ENCODE measurements at regions not wholly inside any gene's neighbourhood (a gene's known extent, or its start where the extent isn't known, plus 50 kb on each side); places are given as distances from the start of the nearest gene placed in this dataset.
"Not testable (repeated sequence)": the region's sequence is repeated elsewhere in the genome, so short reads cannot be mapped to it uniquely, and the experiment has no call there.

GRCh38 chr13:78121001-78121400 lies 202.4 kb upstream of the EDNRB start:
- Histone ChIP-seq H3K27me3 (ENCODE audit: insufficient read depth, low read length) (no peaks in the 10 kb centered on the region), H3K27ac (ENCODE audit: low read depth, low read length, poor library complexity, severe bottlenecking) (no peak overlapping the region), H3K4me2 (ENCODE audit: low read length) (no peak overlapping the region), H4K20me1 (ENCODE audit: insufficient read depth, low read length) (no peaks in the 10 kb centered on the region), H2AFZ (ENCODE audit: low read length) (no peak overlapping the region), H3K9me3 (ENCODE audit: low read length) (no peaks in the 10 kb centered on the region), H3F3A (ENCODE audit: insufficient read depth, low read length) (no peaks in the 10 kb centered on the region), H3K79me2 (ENCODE audit: insufficient read depth, low read length) (no peaks in the 10 kb centered on the region), H3K9ac (ENCODE audit: low read length) (no peak overlapping the region), H3K4me1 (ENCODE audit: insufficient read depth, low read length, severe bottlenecking) (no peaks in the 10 kb centered on the region), H3K9me2 (ENCODE audit: low read depth, low read length) (no peaks in the 10 kb centered on the region), H3K36me3 (ENCODE audit: insufficient read depth, low read length) (no peaks in the 10 kb centered on the region), H3K4me3 (ENCODE audit: low read depth, low read length, poor library complexity, severe bottlenecking) (no peak overlapping the region)
- TF ChIP-seq CTCF (IDR thresholded peaks at IDR 0.05; ENCODE audit: low read length) = no peak
- TF ChIP-seq EZH2 (IDR thresholded peaks at IDR 0.05; ENCODE audit: borderline replicate concordance, low read length) = no peak

GRCh38 chr13:78120144-78120543 lies 201.5 kb upstream of the EDNRB start:
- H2AFZ ChIP-seq (ENCODE audit: low read length); H3K9me3 ChIP-seq (ENCODE audit: low read length); H3K36me3 ChIP-seq (ENCODE audit: insufficient read depth, low read length); H3K4me3 ChIP-seq (ENCODE audit: low read depth, low read length, poor library complexity, severe bottlenecking); H3K9me2 ChIP-seq (ENCODE audit: low read depth, low read length); H3F3A ChIP-seq (ENCODE audit: insufficient read depth, low read length); H3K27me3 ChIP-seq (ENCODE audit: insufficient read depth, low read length); H3K79me2 ChIP-seq (ENCODE audit: insufficient read depth, low read length); H3K4me1 ChIP-seq (ENCODE audit: insufficient read depth, low read length, severe bottlenecking); H4K20me1 ChIP-seq (ENCODE audit: insufficient read depth, low read length); H3K9ac ChIP-seq (ENCODE audit: low read length); H3K27ac ChIP-seq (ENCODE audit: low read depth, low read length, poor library complexity, severe bottlenecking); H3K4me2 ChIP-seq (ENCODE audit: low read length): not testable (repeated sequence)

DNA sequence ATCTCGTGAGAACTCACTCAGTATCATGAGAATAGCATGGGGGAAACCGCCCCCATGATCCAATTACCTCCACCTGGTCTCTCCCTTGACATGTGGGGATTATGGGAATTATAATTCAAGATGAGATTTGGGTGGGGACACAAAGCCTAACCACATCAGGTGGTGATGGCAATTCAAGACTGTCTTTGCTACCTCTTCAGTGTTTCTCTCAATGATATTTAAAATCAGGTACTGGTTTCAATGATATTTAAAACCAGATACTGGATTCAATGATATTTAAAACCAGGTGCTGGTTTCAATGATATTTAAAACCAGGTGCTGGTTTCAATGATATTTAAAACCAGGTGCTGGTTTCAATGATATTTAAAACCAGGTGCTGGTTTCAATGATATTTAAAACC lies 198.4 kb upstream of the EDNRB start:
- H3F3A ChIP-seq (ENCODE audit: insufficient read depth, low read length); H3K4me1 ChIP-seq (ENCODE audit: insufficient read depth, low read length, severe bottlenecking); H3K36me3 ChIP-seq (ENCODE audit: insufficient read depth, low read length); H3K9me3 ChIP-seq (ENCODE audit: low read length); H3K4me3 ChIP-seq (ENCODE audit: low read depth, low read length, poor library complexity, severe bottlenecking); H3K27ac ChIP-seq (ENCODE audit: low read depth, low read length, poor library complexity, severe bottlenecking); H3K79me2 ChIP-seq (ENCODE audit: insufficient read depth, low read length); H3K4me2 ChIP-seq (ENCODE audit: low read length); H3K9me2 ChIP-seq (ENCODE audit: low read depth, low read length); H2AFZ ChIP-seq (ENCODE audit: low read length); H3K27me3 ChIP-seq (ENCODE audit: insufficient read depth, low read length); H3K9ac ChIP-seq (ENCODE audit: low read length); H4K20me1 ChIP-seq (ENCODE audit: insufficient read depth, low read length): not testable (repeated sequence)

DNA sequence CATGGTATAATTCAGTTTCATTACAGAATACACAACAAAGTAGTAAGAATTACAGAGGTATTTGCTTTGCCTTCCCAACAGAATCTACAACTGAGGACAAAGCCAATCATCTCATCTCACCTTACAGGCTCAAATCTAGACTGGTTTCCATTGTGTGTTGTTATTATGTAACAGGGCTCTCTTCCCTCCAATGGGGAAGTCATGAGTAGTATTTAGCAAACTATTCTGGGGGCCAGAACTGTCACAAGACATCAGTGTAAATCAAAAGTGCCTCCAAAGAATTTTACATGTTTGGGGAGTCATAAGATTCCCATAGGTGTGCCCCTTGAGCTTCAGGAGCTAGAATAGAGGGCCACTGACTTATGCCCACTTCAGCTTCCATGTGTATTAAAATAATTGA lies 187.0 kb upstream of the EDNRB start:
- Histone ChIP-seq H3K36me3 (ENCODE audit: insufficient read depth, low read length) (no peaks in the 10 kb centered on the region), H3K9me3 (ENCODE audit: low read length) (no peaks in the 10 kb centered on the region), H3K79me2 (ENCODE audit: insufficient read depth, low read length) (no peaks in the 10 kb centered on the region), H3K4me3 (ENCODE audit: low read depth, low read length, poor library complexity, severe bottlenecking) (no peak overlapping the region), H3K9ac (ENCODE audit: low read length) (no peak overlapping the region), H4K20me1 (ENCODE audit: insufficient read depth, low read length) (no peaks in the 10 kb centered on the region), H3K27me3 (ENCODE audit: insufficient read depth, low read length) (no peaks in the 10 kb centered on the region), H3K27ac (ENCODE audit: low read depth, low read length, poor library complexity, severe bottlenecking) (no peak overlapping the region), H3K4me2 (ENCODE audit: low read length) (no peak overlapping the region), H2AFZ (ENCODE audit: low read length) (no peak overlapping the region), H3F3A (ENCODE audit: insufficient read depth, low read length) (no peaks in the 10 kb centered on the region), H3K9me2 (ENCODE audit: low read depth, low read length) (no peaks in the 10 kb centered on the region), H3K4me1 (ENCODE audit: insufficient read depth, low read length, severe bottlenecking) (no peaks in the 10 kb centered on the region)
- TF ChIP-seq CTCF (IDR thresholded peaks at IDR 0.05; ENCODE audit: low read length) (no peak), EZH2 (IDR thresholded peaks at IDR 0.05; ENCODE audit: borderline replicate concordance, low read length) (no peak)

All from OCI-LY1 (cell line).